ENCODE measurements at regions not wholly inside any gene's neighbourhood (a gene's known extent, or its start where the extent isn't known, plus 50 kb on each side); places are given as distances from the start of the nearest gene placed in this dataset.

DNA sequence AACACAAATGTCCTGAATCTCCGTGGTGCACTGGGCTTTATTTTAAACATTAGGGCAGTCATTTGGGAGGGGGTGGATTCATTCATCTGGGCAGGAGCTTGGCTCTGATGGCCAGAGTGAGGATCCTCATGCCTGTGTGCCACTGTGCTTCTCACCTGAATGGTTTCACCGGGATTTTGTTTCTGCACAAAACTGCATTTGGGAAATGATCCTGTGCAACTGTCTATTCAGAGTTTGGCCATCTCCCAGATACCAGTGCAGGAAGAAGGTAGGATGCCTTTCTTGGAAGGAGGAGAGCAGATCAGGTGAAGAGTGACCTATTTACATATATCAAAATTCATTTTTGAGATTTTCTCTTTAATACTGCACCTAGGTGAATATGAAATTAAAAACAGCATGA lies 514.4 kb upstream of the SEMA6A start:
- FAIRE-seq (no peak), DNase-seq (ENCODE audit: low read depth in 1 of 2, low spot score in 1 of 2) (no peak), ATAC-seq (no peak)
- POLR2A ChIA-PET = no interaction called here
- Histone ChIP-seq H3K4me2 (no peak overlapping the region), H3K4me3 (no peak overlapping the region), H3K27ac (no peak overlapping the region), H3K4me1 (no peaks in the 10 kb centered on the region), H3K9me3 (no peaks in the 10 kb centered on the region)
- WGBS (ENCODE audit: missing lambda C conversion rate) = 16% methylated on average over 2 of the region's 2 CpGs
- TF ChIP-seq FOSL2 (IDR thresholded peaks at IDR 0.05) = no peak
- no peak for TF ChIP-seq FOSL2 (CRISPR knock-in tag; IDR thresholded peaks at IDR 0.05)
- no peak for TF ChIP-seq GATA3 (IDR thresholded peaks at IDR 0.05; ENCODE audit: borderline replicate concordance)
- TF ChIP-seq, protein P1, sequence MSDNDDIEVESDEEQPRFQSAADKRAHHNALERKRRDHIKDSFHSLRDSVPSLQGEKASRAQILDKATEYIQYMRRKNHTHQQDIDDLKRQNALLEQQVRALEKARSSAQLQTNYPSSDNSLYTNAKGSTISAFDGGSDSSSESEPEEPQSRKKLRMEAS (IDR thresholded peaks at IDR 0.05) = no peak
- no peak for TF ChIP-seq RNF2 (IDR thresholded peaks at IDR 0.05; ENCODE audit: borderline replicate concordance, low read depth)
- TF ChIP-seq MAZ (IDR thresholded peaks at IDR 0.05; ENCODE audit: borderline replicate concordance, low read depth, low read length) = no peak
- no peak for TF ChIP-seq TP53 (CRISPR knock-in tag; IDR thresholded peaks at IDR 0.05)
- TF ChIP-seq, protein P2, sequence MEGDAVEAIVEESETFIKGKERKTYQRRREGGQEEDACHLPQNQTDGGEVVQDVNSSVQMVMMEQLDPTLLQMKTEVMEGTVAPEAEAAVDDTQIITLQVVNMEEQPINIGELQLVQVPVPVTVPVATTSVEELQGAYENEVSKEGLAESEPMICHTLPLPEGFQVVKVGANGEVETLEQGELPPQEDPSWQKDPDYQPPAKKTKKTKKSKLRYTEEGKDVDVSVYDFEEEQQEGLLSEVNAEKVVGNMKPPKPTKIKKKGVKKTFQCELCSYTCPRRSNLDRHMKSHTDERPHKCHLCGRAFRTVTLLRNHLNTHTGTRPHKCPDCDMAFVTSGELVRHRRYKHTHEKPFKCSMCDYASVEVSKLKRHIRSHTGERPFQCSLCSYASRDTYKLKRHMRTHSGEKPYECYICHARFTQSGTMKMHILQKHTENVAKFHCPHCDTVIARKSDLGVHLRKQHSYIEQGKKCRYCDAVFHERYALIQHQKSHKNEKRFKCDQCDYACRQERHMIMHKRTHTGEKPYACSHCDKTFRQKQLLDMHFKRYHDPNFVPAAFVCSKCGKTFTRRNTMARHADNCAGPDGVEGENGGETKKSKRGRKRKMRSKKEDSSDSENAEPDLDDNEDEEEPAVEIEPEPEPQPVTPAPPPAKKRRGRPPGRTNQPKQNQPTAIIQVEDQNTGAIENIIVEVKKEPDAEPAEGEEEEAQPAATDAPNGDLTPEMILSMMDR (IDR thresholded peaks at IDR 0.05) = no peak
- TF ChIP-seq, protein P3, sequence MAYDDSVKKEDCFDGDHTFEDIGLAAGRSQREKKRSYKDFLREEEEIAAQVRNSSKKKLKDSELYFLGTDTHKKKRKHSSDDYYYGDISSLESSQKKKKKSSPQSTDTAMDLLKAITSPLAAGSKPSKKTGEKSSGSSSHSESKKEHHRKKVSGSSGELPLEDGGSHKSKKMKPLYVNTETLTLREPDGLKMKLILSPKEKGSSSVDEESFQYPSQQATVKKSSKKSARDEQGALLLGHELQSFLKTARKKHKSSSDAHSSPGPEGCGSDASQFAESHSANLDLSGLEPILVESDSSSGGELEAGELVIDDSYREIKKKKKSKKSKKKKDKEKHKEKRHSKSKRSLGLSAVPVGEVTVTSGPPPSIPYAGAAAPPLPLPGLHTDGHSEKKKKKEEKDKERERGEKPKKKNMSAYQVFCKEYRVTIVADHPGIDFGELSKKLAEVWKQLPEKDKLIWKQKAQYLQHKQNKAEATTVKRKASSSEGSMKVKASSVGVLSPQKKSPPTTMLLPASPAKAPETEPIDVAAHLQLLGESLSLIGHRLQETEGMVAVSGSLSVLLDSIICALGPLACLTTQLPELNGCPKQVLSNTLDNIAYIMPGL (CRISPR knock-in tag; IDR thresholded peaks at IDR 0.05; ENCODE audit: borderline replicate concordance) = no peak
- no peak for TF ChIP-seq RAD21 (conservative IDR thresholded peaks at IDR 0.05 in 1 of 2, IDR thresholded peaks at IDR 0.05 in 1 of 2)
- TF ChIP-seq HDAC2 (IDR thresholded peaks at IDR 0.05) = no peak
- TF ChIP-seq MYC (IDR thresholded peaks at IDR 0.05; ENCODE audit: borderline replicate concordance, low read length) = no peak
- no peak for TF ChIP-seq POLR2AphosphoS2 (conservative IDR thresholded peaks at IDR 0.05; ENCODE audit: low read length)
- no peak for TF ChIP-seq RCOR1 (IDR thresholded peaks at IDR 0.05; ENCODE audit: low read depth, low read length)
- no peak for TF ChIP-seq ZNF302 (CRISPR knock-in tag; IDR thresholded peaks at IDR 0.05)
- TF ChIP-seq, protein P4, sequence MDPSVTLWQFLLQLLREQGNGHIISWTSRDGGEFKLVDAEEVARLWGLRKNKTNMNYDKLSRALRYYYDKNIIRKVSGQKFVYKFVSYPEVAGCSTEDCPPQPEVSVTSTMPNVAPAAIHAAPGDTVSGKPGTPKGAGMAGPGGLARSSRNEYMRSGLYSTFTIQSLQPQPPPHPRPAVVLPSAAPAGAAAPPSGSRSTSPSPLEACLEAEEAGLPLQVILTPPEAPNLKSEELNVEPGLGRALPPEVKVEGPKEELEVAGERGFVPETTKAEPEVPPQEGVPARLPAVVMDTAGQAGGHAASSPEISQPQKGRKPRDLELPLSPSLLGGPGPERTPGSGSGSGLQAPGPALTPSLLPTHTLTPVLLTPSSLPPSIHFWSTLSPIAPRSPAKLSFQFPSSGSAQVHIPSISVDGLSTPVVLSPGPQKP (IDR thresholded peaks at IDR 0.05; ENCODE audit: low read depth, low read length) = no peak
- no peak for TF ChIP-seq ZFP36 (IDR thresholded peaks at IDR 0.05; ENCODE audit: borderline replicate concordance, partially characterized antibody)
- TF ChIP-seq CBX8 (IDR thresholded peaks at IDR 0.05) = no peak
- TF ChIP-seq EP300 (IDR thresholded peaks at IDR 0.05) = no peak
- TF ChIP-seq CHD2 (IDR thresholded peaks at IDR 0.05; ENCODE audit: low read length, partially characterized antibody) = no peak
- no peak for TF ChIP-seq CEBPB (IDR thresholded peaks at IDR 0.05)
- CTCF ChIA-PET = no interaction called here

DNA sequence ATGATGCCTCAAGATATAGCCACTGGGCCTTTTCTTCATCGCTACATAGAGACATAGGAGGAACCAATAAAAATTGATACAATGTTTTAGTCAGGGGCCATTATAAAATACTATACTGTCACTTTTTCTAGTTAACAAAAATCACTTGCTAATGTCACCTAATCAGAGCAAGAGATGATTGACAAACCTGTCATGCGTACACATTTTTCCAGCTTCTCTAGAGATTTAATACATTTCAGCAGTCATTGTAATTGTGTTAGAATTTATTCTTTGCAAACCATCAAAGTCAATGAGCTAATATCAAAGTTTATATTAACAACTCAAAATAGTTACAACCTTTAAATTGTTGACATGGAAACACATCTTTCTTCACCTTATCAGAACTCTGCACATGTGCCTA lies 513.6 kb upstream of the SEMA6A start:
- ChIA-PET POLR2A (no interaction called here), CTCF (no interaction called here)
- no peak overlapping the region for H3K4me2 ChIP-seq
- DNase-seq (ENCODE audit: low read depth in 1 of 2, low spot score in 1 of 2) (no peak), ATAC-seq (no peak), FAIRE-seq (no peak)
- H3K9me3 ChIP-seq = no peaks in the 10 kb centered on the region
- H3K4me3 ChIP-seq = no peak overlapping the region
- no peak overlapping the region for H3K27ac ChIP-seq
- TF ChIP-seq ZC3H11A (IDR thresholded peaks at IDR 0.05) (no peak), JUN (IDR thresholded peaks at IDR 0.05) (no peak), NFE2L2 (conservative IDR thresholded peaks at IDR 0.05; ENCODE audit: low read length) (no peak), RAD21 (conservative IDR thresholded peaks at IDR 0.05 in 1 of 2, IDR thresholded peaks at IDR 0.05 in 1 of 2) (no peak)
- TF ChIP-seq, protein P5, sequence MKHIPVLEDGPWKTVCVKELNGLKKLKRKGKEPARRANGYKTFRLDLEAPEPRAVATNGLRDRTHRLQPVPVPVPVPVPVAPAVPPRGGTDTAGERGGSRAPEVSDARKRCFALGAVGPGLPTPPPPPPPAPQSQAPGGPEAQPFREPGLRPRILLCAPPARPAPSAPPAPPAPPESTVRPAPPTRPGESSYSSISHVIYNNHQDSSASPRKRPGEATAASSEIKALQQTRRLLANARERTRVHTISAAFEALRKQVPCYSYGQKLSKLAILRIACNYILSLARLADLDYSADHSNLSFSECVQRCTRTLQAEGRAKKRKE (CRISPR knock-in tag; IDR thresholded peaks at IDR 0.05; ENCODE audit: low read depth) = no peak
- TF ChIP-seq, protein P3 (CRISPR knock-in tag; IDR thresholded peaks at IDR 0.05; ENCODE audit: borderline replicate concordance) = no peak
- 61% methylated on average over 2 of the region's 2 CpGs for WGBS (ENCODE audit: missing lambda C conversion rate)
- no peaks in the 10 kb centered on the region for H3K4me1 ChIP-seq
